ENCODE measurements at regions not wholly inside any gene's neighbourhood (a gene's known extent, or its start where the extent isn't known, plus 50 kb on each side); places are given as distances from the start of the nearest gene placed in this dataset.
"Not testable (repeated sequence)": the region's sequence is repeated elsewhere in the genome, so short reads cannot be mapped to it uniquely, and the experiment has no call there.

DNA sequence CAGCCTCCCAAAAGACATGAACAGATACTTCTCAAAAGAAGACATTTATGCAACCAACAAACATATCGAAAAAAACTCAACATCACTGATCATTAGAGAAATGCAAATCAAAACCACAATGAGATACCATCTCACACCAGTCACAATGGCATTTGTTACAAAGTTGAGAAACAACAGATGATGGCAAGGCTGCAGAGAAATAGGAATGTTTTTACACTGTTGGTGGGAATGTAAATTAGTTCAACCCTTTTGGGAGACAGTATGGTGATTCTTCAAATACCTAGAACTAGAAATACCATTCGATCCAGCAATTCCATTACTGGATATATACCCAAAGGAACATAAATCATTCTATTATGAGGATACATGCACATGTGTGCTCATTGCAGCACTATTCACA is 1349.2 kb upstream of the GJE1 start:
- TF ChIP-seq EZH2 (IDR thresholded peaks at IDR 0.05; ENCODE audit: insufficient read depth, poor library complexity, severe bottlenecking); EZH2phosphoT487 (IDR thresholded peaks at IDR 0.05; ENCODE audit: insufficient read depth, low read depth): not testable (repeated sequence)

All from GM23248 (cell line).